ENCODE measurements at regions not wholly inside any gene's neighbourhood (a gene's known extent, or its start where the extent isn't known, plus 50 kb on each side); places are given as distances from the start of the nearest gene placed in this dataset.

DNA sequence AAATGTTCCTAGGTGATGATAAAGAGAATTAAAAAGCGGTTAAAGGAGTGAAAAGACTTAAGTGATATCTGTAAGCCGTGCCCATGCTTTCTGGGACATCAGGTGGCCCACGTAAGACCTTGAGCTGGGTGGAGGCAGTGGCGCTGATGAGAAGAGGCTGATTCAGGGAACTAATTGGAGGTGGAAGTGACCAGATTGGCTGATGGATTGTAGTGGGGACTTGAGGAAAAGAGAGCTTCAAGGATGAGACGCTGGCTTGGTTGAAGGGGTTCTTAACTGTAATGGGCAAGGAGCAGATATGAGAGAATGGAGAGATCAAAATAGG, 69.1 kb upstream of the EP300 start:
- Histone ChIP-seq H3K9me2 (no peaks in the 10 kb centered on the region), H3K9ac (no peak overlapping the region), H3K9me3 (no peaks in the 10 kb centered on the region), H3K27ac (ENCODE audit: low read depth in 2 of 2, low read length in 1 of 2) (no peak overlapping the region), H3K4me3 (ENCODE audit: low read depth in 2 of 2, low read length in 1 of 2) (no peak overlapping the region), H3K4me1 (ENCODE audit: control insufficient read depth in 1 of 2, insufficient read depth in 2 of 2, low read depth in 1 of 2, low read length in 1 of 2) (no peaks in the 10 kb centered on the region; a peak in 2 of 4 replicates), H3K27me3 (ENCODE audit: insufficient read depth) (no peaks in the 10 kb centered on the region), H3F3A (replicated peaks; ENCODE audit: insufficient read depth) (no peaks in the 10 kb centered on the region), H3K36me3 (replicated peaks in 1 of 2; ENCODE audit: control insufficient read depth in 1 of 2, insufficient read depth in 2 of 2, low read length in 1 of 2) (no peaks in the 10 kb centered on the region), H3K79me2 (ENCODE audit: insufficient read depth) (no peaks in the 10 kb centered on the region), H4K20me1 (ENCODE audit: insufficient read depth) (no peaks in the 10 kb centered on the region), H2AFZ (ENCODE audit: low read depth) (0 out of 2 replicates have a peak overlapping the region, but pooled peaks have one; percentile 46), H3K4me2 (no peak overlapping the region)
- ChIA-PET CTCF (interaction anchor here (1.0 kb wide), 1 partner anchor 101 kb away, joined by 3 read pairs; no protein-coding TSS in a partner anchor), POLR2A (interaction anchor here (0.9 kb wide), 1 partner anchor 14 kb away, joined by 6 read pairs; no protein-coding TSS in a partner anchor)
- 97% methylated on average over 5 of the region's 5 CpGs for WGBS (ENCODE audit: low lambda C conversion rate)
- DNase-seq, result no peak
- no peak for TF ChIP-seq RXRA (IDR thresholded peaks at IDR 0.05; ENCODE audit: borderline replicate concordance, low read depth)
- no peak for TF ChIP-seq GATA2 (CRISPR knock-in tag; IDR thresholded peaks at IDR 0.05)

DNA sequence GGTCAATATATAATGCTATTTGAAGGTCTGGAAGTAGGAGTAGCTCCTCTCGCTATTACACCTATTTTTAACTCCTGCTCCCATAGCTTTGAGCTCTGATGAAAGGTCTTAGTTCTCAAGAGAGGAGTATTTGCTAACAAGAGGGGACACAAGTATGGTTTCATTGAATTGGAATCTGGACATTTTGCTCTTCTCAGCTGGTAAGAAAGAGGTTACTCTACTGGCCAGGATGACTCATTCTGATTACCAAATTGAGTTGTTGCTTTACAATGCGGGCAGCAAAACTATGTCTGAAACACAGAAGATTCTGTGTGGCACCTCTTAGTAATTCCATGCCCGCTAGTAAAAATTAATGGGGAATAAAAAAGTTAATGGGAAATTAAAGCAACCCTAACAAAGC, 63.6 kb upstream of the EP300 start:
- Histone ChIP-seq H3K9me3 (no peaks in the 10 kb centered on the region), H4K20me1 (ENCODE audit: insufficient read depth) (no peaks in the 10 kb centered on the region), H2AFZ (ENCODE audit: low read depth) (no peak overlapping the region), H3K79me2 (ENCODE audit: insufficient read depth) (no peaks in the 10 kb centered on the region), H3K9me2 (no peaks in the 10 kb centered on the region), H3K9ac (no peak overlapping the region), H3K4me3 (ENCODE audit: low read depth in 2 of 2, low read length in 1 of 2) (no peak overlapping the region), H3K27me3 (ENCODE audit: insufficient read depth) (no peaks in the 10 kb centered on the region), H3K4me1 (ENCODE audit: control insufficient read depth in 1 of 2, insufficient read depth in 2 of 2, low read depth in 1 of 2, low read length in 1 of 2) (no peaks in the 10 kb centered on the region), H3K4me2 (no peak overlapping the region), H3K36me3 (replicated peaks in 1 of 2; ENCODE audit: control insufficient read depth in 1 of 2, insufficient read depth in 2 of 2, low read length in 1 of 2) (no peaks in the 10 kb centered on the region), H3F3A (replicated peaks; ENCODE audit: insufficient read depth) (no peaks in the 10 kb centered on the region), H3K27ac (ENCODE audit: low read depth in 2 of 2, low read length in 1 of 2) (peak overlapping the region in 1 of 2 experiments; percentile 47; a peak in 1 of 4 replicates)
- TF ChIP-seq TAF1 (IDR thresholded peaks at IDR 0.05; ENCODE audit: borderline replicate concordance, low read depth, low read length) (no peak), SMC3 (IDR thresholded peaks at IDR 0.05; ENCODE audit: low read depth, low read length) (no peak), CHD2 (IDR thresholded peaks at IDR 0.05; ENCODE audit: low read length, partially characterized antibody) (no peak), GATA2 (CRISPR knock-in tag; IDR thresholded peaks at IDR 0.05) (no peak), MEF2A (IDR thresholded peaks at IDR 0.05; ENCODE audit: borderline replicate concordance, low read depth) (no peak), JUND (IDR thresholded peaks at IDR 0.05) (peak; percentile 57), FOXJ3 (CRISPR knock-in tag; IDR thresholded peaks at IDR 0.05) (no peak), POLR2AphosphoS5 (IDR thresholded peaks at IDR 0.05; ENCODE audit: low read depth, low read length) (no peak), GABPA (IDR thresholded peaks at IDR 0.05; ENCODE audit: low read depth) (no peak), RXRA (IDR thresholded peaks at IDR 0.05; ENCODE audit: borderline replicate concordance, low read depth) (no peak), TEAD4 (IDR thresholded peaks at IDR 0.05; ENCODE audit: borderline replicate concordance, insufficient read depth) (no peak), TCF12 (IDR thresholded peaks at IDR 0.05) (no peak), EZH2phosphoT487 (IDR thresholded peaks at IDR 0.05; ENCODE audit: borderline replicate concordance, low read depth) (no peak), NRF1 (IDR thresholded peaks at IDR 0.05; ENCODE audit: low read depth, low read length) (no peak), YY1 (IDR thresholded peaks at IDR 0.05; ENCODE audit: low read depth) (no peak), FOSL2 (IDR thresholded peaks at IDR 0.05; ENCODE audit: borderline replicate concordance, low read depth) (peak; percentile 78), RFX5 (IDR thresholded peaks at IDR 0.05; ENCODE audit: low read length) (no peak), RAD21 (IDR thresholded peaks at IDR 0.05; ENCODE audit: low read length) (no peak), ELF1 (IDR thresholded peaks at IDR 0.05) (no peak)
- TF ChIP-seq, protein P1, sequence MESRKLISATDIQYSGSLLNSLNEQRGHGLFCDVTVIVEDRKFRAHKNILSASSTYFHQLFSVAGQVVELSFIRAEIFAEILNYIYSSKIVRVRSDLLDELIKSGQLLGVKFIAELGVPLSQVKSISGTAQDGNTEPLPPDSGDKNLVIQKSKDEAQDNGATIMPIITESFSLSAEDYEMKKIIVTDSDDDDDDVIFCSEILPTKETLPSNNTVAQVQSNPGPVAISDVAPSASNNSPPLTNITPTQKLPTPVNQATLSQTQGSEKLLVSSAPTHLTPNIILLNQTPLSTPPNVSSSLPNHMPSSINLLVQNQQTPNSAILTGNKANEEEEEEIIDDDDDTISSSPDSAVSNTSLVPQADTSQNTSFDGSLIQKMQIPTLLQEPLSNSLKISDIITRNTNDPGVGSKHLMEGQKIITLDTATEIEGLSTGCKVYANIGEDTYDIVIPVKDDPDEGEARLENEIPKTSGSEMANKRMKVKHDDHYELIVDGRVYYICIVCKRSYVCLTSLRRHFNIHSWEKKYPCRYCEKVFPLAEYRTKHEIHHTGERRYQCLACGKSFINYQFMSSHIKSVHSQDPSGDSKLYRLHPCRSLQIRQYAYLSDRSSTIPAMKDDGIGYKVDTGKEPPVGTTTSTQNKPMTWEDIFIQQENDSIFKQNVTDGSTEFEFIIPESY (IDR thresholded peaks at IDR 0.05; ENCODE audit: borderline replicate concordance, low read depth), result no peak
- TF ChIP-seq, protein P2, sequence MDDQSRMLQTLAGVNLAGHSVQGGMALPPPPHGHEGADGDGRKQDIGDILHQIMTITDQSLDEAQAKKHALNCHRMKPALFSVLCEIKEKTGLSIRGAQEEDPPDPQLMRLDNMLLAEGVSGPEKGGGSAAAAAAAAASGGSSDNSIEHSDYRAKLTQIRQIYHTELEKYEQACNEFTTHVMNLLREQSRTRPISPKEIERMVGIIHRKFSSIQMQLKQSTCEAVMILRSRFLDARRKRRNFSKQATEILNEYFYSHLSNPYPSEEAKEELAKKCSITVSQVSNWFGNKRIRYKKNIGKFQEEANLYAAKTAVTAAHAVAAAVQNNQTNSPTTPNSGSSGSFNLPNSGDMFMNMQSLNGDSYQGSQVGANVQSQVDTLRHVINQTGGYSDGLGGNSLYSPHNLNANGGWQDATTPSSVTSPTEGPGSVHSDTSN (IDR thresholded peaks at IDR 0.05), result peak; percentile 32; the same call in 1 of the 2 replicates
- TF ChIP-seq, protein P3, sequence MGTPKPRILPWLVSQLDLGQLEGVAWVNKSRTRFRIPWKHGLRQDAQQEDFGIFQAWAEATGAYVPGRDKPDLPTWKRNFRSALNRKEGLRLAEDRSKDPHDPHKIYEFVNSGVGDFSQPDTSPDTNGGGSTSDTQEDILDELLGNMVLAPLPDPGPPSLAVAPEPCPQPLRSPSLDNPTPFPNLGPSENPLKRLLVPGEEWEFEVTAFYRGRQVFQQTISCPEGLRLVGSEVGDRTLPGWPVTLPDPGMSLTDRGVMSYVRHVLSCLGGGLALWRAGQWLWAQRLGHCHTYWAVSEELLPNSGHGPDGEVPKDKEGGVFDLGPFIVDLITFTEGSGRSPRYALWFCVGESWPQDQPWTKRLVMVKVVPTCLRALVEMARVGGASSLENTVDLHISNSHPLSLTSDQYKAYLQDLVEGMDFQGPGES (IDR thresholded peaks at IDR 0.05; ENCODE audit: low read depth, low read length), result no peak
- POLR2A ChIA-PET, result no interaction called here
- whole genome bisulfite sequencing (ENCODE audit: low lambda C conversion rate), result 45% methylated on average over 3 of the region's 3 CpGs
- CTCF ChIA-PET, result no interaction called here
- no peak for DNase-seq
